ENCODE measurements at regions not wholly inside any gene's neighbourhood (a gene's known extent, or its start where the extent isn't known, plus 50 kb on each side); places are given as distances from the start of the nearest gene placed in this dataset.
"Not testable (repeated sequence)": the region's sequence is repeated elsewhere in the genome, so short reads cannot be mapped to it uniquely, and the experiment has no call there.

GRCh38 chr5:163889369-163889768 lies 383.9 kb downstream of the MAT2B start:
- no peak for DNase-seq

DNA sequence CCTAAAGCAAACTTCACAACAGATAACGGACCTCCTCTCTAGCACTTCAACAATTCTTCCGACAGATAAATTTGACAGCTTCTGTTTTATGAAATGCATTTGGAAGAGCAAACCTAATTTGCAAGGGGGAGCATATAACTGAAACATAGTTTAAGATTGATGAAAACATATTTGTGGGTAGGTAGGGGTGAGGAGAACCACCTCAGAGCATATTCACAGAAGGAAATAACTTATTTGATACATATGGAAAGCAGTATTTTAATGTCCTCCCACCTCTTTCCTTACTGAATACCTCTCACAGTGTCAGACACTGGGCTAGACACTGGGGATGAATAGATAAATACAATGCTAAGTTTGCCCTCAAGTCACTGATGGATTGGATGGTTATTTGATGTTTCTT lies 384.8 kb downstream of the MAT2B start:
- DNase-seq: no peak

- DNase-seq: no peak
These were observed 387.9 kb downstream of the MAT2B start for GRCh38 chr5:163893281-163893680.

GRCh38 chr5:163894645-163895044 lies 389.2 kb downstream of the MAT2B start:
- DNase-seq: no peak

DNA sequence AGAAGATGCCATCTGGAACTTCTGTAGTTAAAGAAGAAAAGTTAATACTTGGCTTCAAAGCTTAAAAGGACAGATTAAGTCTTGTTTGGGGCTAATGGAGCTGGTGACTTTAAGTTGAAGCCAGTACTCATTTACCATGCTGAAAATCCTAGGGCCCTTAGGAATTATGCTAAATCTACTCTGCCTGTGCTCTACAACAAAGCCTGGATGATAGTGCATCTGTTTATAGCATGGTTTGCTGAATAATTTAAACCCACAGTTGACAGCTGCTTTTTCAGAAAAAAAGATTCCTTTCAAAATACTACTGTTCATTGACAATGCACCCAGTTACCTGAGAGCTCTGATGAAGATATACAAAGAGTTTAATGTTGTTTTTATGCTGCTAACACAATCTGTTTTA lies 393.5 kb downstream of the MAT2B start:
- DNase-seq: no peak

- not testable (repeated sequence) for DNase-seq
These were observed 402.4 kb downstream of the MAT2B start for GRCh38 chr5:163907783-163908182.

DNA sequence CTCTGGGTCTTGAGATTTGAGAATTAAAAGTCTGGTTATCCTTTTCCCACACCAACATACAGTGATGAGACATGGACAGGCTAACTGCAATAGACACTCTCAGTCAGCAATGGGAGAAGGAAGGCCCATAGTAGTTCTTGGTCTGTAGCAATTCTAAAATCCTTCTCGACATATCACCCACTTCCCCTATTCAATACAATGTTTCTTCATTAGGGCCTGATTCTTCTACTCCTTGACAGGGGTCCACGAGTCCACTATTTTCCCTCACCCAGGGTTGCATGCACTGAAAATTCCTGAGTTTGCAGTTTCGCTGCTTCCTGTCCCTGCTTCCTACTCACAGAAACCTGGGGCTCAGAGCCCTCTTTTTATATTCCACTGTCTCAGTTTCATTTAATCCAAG lies 402.8 kb downstream of the MAT2B start:
- DNase-seq: no peak

GRCh38 chr5:163910226-163910625 lies 404.8 kb downstream of the MAT2B start:
- DNase-seq: no peak

DNA sequence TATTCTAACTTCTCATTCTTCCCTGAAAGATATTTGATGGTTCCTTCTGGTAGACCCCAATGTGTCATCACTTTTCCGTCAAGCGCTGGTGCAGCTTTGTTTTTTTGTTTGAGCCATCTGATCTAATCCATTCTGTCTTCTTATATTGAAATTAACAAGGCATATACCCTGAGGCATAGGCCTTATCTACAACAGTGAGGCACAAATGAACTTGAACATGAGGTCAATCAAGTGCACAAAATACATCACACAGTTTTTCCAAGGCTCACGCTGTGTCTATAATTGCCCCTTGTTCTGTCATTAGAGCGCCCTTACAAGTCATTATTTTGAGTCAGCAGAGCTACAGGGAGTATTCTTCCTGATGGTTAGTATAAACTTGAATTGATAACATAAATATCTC lies 406.6 kb downstream of the MAT2B start:
- DNase-seq: no peak

GRCh38 chr5:163913548-163913947 lies 408.1 kb downstream of the MAT2B start:
- no peak for DNase-seq

DNA sequence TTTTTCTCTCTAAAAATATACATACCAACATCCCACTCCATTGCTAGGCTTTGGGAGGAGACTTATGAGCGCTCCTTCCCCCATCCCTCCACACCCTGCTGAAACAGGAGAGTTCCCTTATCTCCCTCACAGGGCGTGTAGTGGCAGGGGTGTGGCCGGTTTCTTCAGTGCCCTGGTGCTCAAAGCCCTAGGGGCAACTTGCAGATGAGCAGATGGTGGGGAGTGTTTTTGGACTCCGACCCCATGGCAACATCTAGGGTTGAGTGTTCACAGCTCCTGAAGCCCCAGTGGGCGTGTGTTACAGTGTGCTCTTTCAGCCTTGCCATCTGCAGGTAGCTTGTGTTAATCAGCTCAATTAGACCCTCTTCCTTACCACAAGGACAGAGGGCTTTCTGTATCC lies 409.5 kb downstream of the MAT2B start:
- no peak for DNase-seq

DNA sequence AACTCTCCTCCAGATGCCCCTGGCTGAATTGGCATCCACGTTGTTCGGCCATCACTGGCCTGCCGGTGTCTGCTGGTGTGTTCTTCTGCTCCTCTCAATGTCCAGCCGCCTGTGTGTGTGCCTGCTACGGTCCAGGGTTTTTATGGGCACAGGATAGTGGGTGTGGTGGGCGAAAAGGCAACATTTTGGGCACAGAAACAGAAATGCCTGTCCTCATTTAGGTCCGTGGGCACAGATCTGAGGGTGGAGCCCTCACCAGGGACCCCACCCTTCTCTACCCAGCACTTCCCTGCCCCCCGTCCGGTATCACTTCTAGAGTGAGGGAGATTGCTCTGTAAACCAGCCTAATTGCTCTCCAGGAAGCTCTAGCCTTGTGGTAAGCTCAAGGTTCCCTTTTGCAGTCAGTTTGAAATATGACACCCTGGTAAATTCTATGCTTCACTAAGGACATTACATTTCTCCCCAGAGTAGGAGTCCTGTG lies 410.1 kb downstream of the MAT2B start:
- DNase-seq: no peak

- peak; percentile 41 for DNase-seq
These were observed 411.0 kb downstream of the MAT2B start for GRCh38 chr5:163916376-163916775.

- DNase-seq: no peak
These were observed 411.4 kb downstream of the MAT2B start for GRCh38 chr5:163916861-163917260.

GRCh38 chr5:163917747-163918146 lies 412.3 kb downstream of the MAT2B start:
- DNase-seq: no peak

DNA sequence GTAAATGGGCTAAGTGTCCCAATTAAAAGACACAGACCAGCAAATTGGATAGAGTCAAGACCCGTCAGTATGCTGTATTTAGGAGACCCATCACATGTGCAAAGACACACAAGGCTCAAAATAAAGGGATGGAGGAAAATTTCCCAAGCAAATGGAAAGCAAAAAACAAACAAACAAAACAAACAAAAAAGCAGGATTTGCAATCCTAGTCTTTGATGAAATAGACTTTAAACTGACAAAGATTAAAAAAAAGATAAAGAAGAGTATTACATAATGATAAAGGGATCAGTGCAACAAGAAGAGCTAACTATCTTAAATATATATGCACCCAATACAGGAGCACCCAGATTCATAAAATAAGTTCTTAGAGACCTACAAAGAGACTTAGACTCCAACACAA lies 429.6 kb downstream of the MAT2B start:
- DNase-seq: not testable (repeated sequence)

GRCh38 chr5:163938595-163938994 lies 433.2 kb downstream of the MAT2B start:
- no peak for DNase-seq

- DNase-seq: no peak
These were observed 435.7 kb downstream of the MAT2B start for GRCh38 chr5:163941079-163941478.

GRCh38 chr5:163943546-163943945 lies 438.1 kb downstream of the MAT2B start:
- DNase-seq: no peak

DNA sequence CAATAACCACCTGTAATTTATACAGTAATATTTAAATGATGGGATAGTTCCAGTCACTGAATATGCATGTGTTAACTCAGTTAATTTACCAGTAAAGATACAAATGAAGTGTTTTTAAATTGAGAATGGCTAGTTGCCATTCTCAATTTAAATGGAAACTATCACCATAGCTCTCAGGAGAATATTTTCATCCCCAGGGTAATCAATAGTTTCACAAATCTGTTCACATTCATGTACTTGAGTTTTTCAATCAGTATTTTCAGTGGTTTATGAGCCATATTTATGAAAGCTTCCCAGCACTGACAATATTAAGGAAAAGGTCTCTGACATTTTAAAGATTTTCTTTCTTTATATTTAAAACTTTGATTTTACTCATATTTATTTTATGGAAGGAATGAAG lies 439.3 kb downstream of the MAT2B start:
- no peak for DNase-seq

GRCh38 chr5:163947848-163948666 lies 442.6 kb downstream of the MAT2B start:
- DNase-seq: no peak

DNA sequence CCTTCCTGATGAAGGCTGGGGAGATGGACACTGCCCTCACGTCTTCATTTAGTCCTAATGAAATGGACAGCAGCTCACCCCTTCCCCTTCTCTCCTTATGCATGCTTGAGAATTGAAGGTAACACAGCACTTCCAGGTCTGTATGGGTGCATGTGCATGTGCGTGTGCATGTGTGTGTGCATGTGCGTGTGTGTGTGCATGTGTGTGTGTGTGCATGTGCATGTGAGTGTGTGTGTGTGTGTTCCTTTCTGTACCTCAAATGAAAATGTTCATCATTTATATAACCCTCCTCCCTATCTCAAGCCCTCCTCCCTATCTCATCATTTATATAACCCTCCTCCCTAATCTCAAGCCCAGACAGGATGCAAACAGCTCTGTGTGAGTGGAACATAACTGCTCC lies 444.8 kb downstream of the MAT2B start:
- no peak for DNase-seq

DNA sequence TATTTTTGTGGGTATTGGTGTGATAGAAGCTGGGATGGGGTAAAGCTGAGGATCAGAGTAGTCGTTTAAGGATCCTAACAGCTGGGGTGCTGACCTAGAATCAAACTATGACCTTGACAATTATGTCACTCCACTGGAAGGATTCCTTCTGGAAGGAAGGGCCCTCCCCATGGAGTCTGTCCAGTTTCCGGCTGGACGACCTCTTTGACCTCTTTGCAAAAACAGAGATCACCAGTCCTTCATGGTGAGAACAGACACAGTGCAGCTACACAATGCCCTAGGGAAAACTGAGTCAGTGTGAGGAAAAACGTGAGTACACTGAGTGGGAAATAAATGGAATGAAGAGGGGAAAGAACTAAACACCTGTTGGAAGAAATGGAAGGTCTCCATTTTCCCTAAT lies 445.6 kb downstream of the MAT2B start:
- no peak for DNase-seq

DNA sequence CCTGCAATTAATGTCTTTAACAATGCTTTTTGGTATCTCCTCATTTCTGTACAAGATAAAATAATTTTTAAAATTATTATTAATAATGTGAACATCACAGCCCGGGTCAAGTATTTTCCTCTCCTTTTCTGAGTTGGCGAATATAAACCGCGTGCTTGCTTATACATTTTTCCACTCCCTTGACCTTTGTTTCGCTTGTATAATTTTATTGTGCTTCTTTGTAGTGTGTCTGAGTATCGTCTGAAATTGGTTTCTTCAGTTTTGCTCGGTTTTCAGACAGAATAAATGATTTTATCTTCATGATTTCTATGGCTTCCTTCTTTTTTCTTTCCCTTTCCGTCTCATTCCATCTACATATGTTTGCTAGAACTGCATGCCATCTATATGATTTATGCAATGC lies 448.5 kb downstream of the MAT2B start:
- DNase-seq: no peak

DNA sequence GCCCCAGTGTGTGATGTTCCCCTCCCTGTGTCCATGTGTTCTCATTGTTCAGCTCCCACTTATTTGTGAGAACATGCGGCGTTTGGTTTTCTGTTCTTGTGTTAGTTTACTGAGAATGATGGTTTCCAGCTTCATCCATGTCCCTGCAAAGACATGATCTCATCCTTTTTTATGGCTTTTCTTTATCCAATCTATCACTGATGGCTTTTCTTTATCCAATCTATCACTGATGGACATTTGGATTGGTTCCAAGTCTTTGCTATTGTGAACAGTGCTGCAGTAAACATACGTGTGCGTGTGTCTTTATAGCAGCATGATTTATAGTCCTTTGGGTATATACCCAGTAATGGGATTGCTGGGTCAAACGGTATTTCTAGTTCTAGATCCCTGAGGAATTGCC lies 455.8 kb downstream of the MAT2B start:
- DNase-seq: not testable (repeated sequence)
